Fibroblast of lung (primary cell): ENCODE measurements at regions not wholly inside any gene's neighbourhood (a gene's known extent, or its start where the extent isn't known, plus 50 kb on each side); places are given as distances from the start of the nearest gene placed in this dataset.

Experiments
- CTCF ChIP-seq, 2 donors: IDR thresholded peaks in 1 of 2; conservative IDR thresholded peaks in 1 of 2; 1 replicate in 1 of 2; 2 replicates in 1 of 2; pipeline ENCODE4 v1.5.1; 2011 to 2012; ENCODE audit warnings: low read length in 2 of 2, control low read depth in 1 of 2, inconsistent platforms in 1 of 2, low read depth in 1 of 2, mild to moderate bottlenecking in 1 of 2
- EZH2 ChIP-seq: IDR thresholded peaks from 2 replicates; pipeline ENCODE4 v1.5.1; 2012; ENCODE audit warnings: low read length, control low read depth, mild to moderate bottlenecking; ENCODE audit errors: missing control alignments

GRCh38 chr1:79667166-79667565 lies 660.6 kb upstream of the ADGRL4 start:
- TF ChIP-seq CTCF (conservative IDR thresholded peaks at IDR 0.05 in 1 of 2, IDR thresholded peaks at IDR 0.05 in 1 of 2; ENCODE audit: low read depth in 1 of 2, low read length in 2 of 2), result no peak
- TF ChIP-seq EZH2, result no peak
